ENCODE measurements at regions not wholly inside any gene's neighbourhood (a gene's known extent, or its start where the extent isn't known, plus 50 kb on each side); places are given as distances from the start of the nearest gene placed in this dataset.

DNA sequence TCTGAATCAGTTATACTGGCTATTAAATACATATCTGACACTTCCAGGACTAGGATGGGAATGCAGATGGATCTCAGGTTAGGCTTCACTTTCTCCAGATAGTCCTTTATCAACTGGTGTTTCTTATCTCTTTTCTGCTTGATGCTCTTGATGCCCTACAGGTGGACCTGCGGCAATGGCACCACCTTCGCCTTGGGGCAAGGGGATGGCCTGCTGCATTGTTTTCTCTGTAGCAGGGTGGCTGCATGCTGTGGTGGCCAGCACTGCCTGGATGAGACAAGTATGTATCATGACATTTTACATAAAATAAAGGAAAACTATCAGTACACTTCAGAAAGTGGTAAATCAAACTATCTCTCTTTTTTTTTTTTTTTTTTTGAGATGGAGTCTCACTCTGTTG, 217.7 kb upstream of the ZP4 start:
- DNase-seq = no peak
- no peaks in the 10 kb centered on the region for H3K79me2 ChIP-seq (ENCODE audit: control insufficient read depth, insufficient read depth, low read length)
- ChIA-PET POLR2A (no interaction called here), CTCF (no interaction called here)
- Mint-ChIP-seq H3K4me3 (no peak overlapping the region), H3K9me3 (ENCODE audit: insufficient read depth) (peaks cover 6% of the 10 kb centered on the region), H3K27me3 (no peaks in the 10 kb centered on the region), H3K4me1 (no peaks in the 10 kb centered on the region), H3K27ac (no peak overlapping the region)
- no peak overlapping the region for H3K27ac ChIP-seq (ENCODE audit: low read length in 2 of 2)
- no peak overlapping the region for H3K9ac ChIP-seq (ENCODE audit: low read length)
- H3K4me1 ChIP-seq (ENCODE audit: control insufficient read depth in 2 of 2, insufficient read depth in 2 of 2, low read length in 2 of 2) = no peaks in the 10 kb centered on the region
- no peak overlapping the region for H3K4me3 ChIP-seq (ENCODE audit: control extremely low read depth in 1 of 5, extremely low read depth in 1 of 5, insufficient read depth in 1 of 5, low read depth in 2 of 5, low read length in 4 of 5)
- H2AFZ ChIP-seq (ENCODE audit: insufficient read depth, low read depth, low read length, poor library complexity, severe bottlenecking) = no peak overlapping the region
- WGBS (ENCODE audit: insufficient coverage) = 100% methylated on average over 2 of the region's 2 CpGs
- no peak overlapping the region for H3K4me2 ChIP-seq (replicated peaks; ENCODE audit: low read depth, low read length, poor library complexity, severe bottlenecking)
- no peak for ATAC-seq (ENCODE audit: low read depth)
- TF ChIP-seq, protein P1, sequence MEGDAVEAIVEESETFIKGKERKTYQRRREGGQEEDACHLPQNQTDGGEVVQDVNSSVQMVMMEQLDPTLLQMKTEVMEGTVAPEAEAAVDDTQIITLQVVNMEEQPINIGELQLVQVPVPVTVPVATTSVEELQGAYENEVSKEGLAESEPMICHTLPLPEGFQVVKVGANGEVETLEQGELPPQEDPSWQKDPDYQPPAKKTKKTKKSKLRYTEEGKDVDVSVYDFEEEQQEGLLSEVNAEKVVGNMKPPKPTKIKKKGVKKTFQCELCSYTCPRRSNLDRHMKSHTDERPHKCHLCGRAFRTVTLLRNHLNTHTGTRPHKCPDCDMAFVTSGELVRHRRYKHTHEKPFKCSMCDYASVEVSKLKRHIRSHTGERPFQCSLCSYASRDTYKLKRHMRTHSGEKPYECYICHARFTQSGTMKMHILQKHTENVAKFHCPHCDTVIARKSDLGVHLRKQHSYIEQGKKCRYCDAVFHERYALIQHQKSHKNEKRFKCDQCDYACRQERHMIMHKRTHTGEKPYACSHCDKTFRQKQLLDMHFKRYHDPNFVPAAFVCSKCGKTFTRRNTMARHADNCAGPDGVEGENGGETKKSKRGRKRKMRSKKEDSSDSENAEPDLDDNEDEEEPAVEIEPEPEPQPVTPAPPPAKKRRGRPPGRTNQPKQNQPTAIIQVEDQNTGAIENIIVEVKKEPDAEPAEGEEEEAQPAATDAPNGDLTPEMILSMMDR (IDR thresholded peaks at IDR 0.05) = no peak
- TF ChIP-seq EZH2 (IDR thresholded peaks at IDR 0.05; ENCODE audit: borderline replicate concordance, insufficient read depth, low read depth, low read length, poor library complexity, severe bottlenecking) = no peak
- H3K9me3 ChIP-seq (ENCODE audit: control extremely low read depth in 1 of 3, control insufficient read depth in 2 of 3, insufficient read depth in 1 of 3, low read length in 2 of 3) = no peaks in the 10 kb centered on the region
- intact Hi-C loops (cut with micrococcal nuclease) = no loop called here
- H3K36me3 ChIP-seq (replicated peaks in 1 of 2; ENCODE audit: control extremely low read depth in 1 of 2, control insufficient read depth in 1 of 2, extremely low read depth in 1 of 2, insufficient read depth in 2 of 2, low read length in 1 of 2) = no peaks in the 10 kb centered on the region
- no peaks in the 10 kb centered on the region for H3K27me3 ChIP-seq (replicated peaks in 1 of 4; ENCODE audit: control extremely low read depth in 1 of 4, control insufficient read depth in 3 of 4, insufficient read depth in 4 of 4, low read length in 3 of 4)
- H4K20me1 ChIP-seq (ENCODE audit: control insufficient read depth, insufficient read depth, low read length, poor library complexity, severe bottlenecking) = no peaks in the 10 kb centered on the region

DNA sequence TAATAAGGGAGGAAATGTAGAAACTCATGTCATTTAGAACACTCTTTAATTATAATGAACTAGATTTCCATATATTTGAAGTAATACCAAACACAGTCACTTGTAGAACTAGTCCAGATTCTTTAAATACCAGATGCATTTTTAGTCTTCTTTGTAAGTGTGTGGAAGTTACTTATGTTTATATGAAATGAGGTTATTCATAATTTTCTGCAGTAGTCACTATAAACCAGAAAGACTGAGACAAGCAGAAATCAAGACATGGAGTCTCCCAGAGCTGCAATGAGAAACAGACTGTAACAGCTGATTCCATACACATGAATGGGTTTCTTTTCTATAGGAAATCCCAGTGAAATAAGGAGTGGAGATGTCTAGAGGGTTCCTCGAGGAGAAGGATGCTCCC, 216.6 kb upstream of the ZP4 start:
- no peaks in the 10 kb centered on the region for H3K27me3 ChIP-seq (replicated peaks in 1 of 4; ENCODE audit: control extremely low read depth in 1 of 4, control insufficient read depth in 3 of 4, insufficient read depth in 4 of 4, low read length in 3 of 4)
- H2AFZ ChIP-seq (ENCODE audit: insufficient read depth, low read depth, low read length, poor library complexity, severe bottlenecking) = no peak overlapping the region
- ChIA-PET CTCF (no interaction called here), POLR2A (no interaction called here)
- DNase-seq = no peak
- no peak overlapping the region for H3K4me3 ChIP-seq (ENCODE audit: control extremely low read depth in 1 of 5, extremely low read depth in 1 of 5, insufficient read depth in 1 of 5, low read depth in 2 of 5, low read length in 4 of 5)
- H3K4me2 ChIP-seq (replicated peaks; ENCODE audit: low read depth, low read length, poor library complexity, severe bottlenecking) = no peak overlapping the region
- H3K4me3 Mint-ChIP-seq = no peak overlapping the region
- peaks cover 6% of the 10 kb centered on the region for H3K9me3 Mint-ChIP-seq (ENCODE audit: insufficient read depth)
- TF ChIP-seq, protein P1 (IDR thresholded peaks at IDR 0.05) = no peak
- TF ChIP-seq EZH2 (IDR thresholded peaks at IDR 0.05; ENCODE audit: borderline replicate concordance, insufficient read depth, low read depth, low read length, poor library complexity, severe bottlenecking) = no peak
- no peak overlapping the region for H3K27ac ChIP-seq (ENCODE audit: low read length in 2 of 2)
- H3K4me1 Mint-ChIP-seq = no peaks in the 10 kb centered on the region
- H4K20me1 ChIP-seq (ENCODE audit: control insufficient read depth, insufficient read depth, low read length, poor library complexity, severe bottlenecking) = no peaks in the 10 kb centered on the region
- intact Hi-C loops (cut with micrococcal nuclease) = no loop called here
- H3K79me2 ChIP-seq (ENCODE audit: control insufficient read depth, insufficient read depth, low read length) = no peaks in the 10 kb centered on the region
- H3K27me3 Mint-ChIP-seq = no peaks in the 10 kb centered on the region
- H3K27ac Mint-ChIP-seq = no peak overlapping the region
- ATAC-seq (ENCODE audit: low read depth) = no peak
- no peaks in the 10 kb centered on the region for H3K4me1 ChIP-seq (ENCODE audit: control insufficient read depth in 2 of 2, insufficient read depth in 2 of 2, low read length in 2 of 2)
- WGBS (ENCODE audit: insufficient coverage) = no CpG with 5 or more reads among the region's 1 CpG
- no peaks in the 10 kb centered on the region for H3K36me3 ChIP-seq (replicated peaks in 1 of 2; ENCODE audit: control extremely low read depth in 1 of 2, control insufficient read depth in 1 of 2, extremely low read depth in 1 of 2, insufficient read depth in 2 of 2, low read length in 1 of 2)
- no peaks in the 10 kb centered on the region for H3K9me3 ChIP-seq (ENCODE audit: control extremely low read depth in 1 of 3, control insufficient read depth in 2 of 3, insufficient read depth in 1 of 3, low read length in 2 of 3)
- H3K9ac ChIP-seq (ENCODE audit: low read length) = no peak overlapping the region

All from B cell (primary cell).